D341Med (cell line): ENCODE measurements at regions not wholly inside any gene's neighbourhood (a gene's known extent, or its start where the extent isn't known, plus 50 kb on each side); places are given as distances from the start of the nearest gene placed in this dataset.
"Not testable (repeated sequence)": the region's sequence is repeated elsewhere in the genome, so short reads cannot be mapped to it uniquely, and the experiment has no call there.

Source experiments
- DNase-seq: peaks from one replicate; pipeline ENCODE4 v3.0.0; 2012; ENCODE audit warnings: low spot score

DNA sequence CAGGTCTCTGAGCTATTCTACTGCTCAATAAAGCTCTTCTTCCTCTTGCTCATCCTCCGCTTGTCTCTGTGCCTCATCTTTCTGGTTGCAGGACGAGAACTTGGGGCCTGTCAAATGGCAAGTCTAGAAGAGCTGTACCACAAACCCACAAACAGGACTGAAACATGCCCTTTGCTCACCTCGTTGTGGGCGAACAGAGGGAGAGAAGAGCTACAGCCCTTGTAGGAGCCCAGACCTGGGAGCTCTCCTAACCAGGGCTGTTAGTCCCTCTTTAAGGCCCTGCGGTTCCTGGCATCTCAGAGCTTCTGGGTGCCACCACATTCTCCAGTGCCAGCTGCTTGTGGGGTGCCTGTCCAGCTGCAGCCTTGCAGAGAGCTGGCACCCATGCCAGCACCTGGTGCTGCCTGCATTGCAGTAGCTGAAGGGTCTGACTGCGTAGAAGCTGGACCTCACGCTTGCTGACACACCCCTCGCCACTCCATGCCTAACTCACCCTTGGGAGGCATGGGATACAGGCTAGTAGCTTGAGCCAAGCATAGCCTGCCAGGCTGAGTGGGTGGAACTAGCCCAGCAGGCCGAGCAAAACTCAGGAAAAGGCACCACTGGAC lies 313.4 kb downstream of the ANKRD30B start:
- not testable (repeated sequence) for DNase-seq

DNA sequence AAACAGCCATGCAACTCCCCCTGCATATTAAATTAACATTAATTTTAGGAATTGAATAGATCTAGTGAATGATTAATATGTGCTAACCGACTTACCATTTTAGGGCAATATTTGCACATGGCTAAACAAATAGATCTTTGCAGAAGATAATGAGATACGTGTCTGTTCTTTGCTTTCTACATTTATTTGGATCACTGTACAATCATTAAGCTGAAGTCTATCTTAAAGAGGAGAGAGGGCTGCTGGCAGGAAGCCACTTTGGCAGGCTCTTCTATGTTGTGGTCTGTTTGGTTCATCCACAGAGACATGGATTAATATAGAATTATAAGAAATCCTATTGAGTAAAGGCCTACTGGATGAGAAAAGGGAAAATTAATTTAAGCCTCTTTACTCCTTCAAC lies 318.5 kb downstream of the ANKRD30B start:
- not testable (repeated sequence) for DNase-seq

DNA sequence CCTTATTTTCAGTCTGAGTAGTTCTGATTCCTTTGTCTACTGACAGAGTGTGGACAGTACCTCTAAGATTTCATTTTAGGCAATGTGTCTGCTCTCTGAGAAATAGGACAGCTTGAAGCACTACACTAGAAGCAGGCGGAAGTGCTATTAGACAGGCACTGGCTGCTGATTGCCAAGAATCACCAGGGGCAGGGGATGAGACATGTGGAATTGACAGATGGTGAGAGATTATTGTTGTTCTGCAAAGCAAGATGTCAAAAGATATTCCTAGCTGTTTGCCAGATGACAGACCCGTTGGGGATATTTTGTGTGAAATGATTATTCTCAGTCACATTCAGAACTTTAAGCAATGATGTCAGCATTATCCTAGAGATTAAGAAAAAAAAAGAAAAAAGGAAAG lies 323.3 kb downstream of the ANKRD30B start:
- DNase-seq = peak; percentile 9
